GM18867 (cell line): ENCODE measurements at regions not wholly inside any gene's neighbourhood (a gene's known extent, or its start where the extent isn't known, plus 50 kb on each side); places are given as distances from the start of the nearest gene placed in this dataset.
"Not testable (repeated sequence)": the region's sequence is repeated elsewhere in the genome, so short reads cannot be mapped to it uniquely, and the experiment has no call there.

ENCODE experiments used
- ATAC-seq: cut with Tn5 transposase; IDR thresholded peaks from one replicate; pipeline ENCODE4 v1.9.1; 2021; ENCODE audit warnings: mild to moderate bottlenecking, moderate library complexity; ENCODE audit not compliant: unreplicated experiment

- ATAC-seq = no peak
Observed at GRCh38 chr12:58678753-58679152, 241.6 kb downstream of the LRIG3 start.

GRCh38 chr12:58681730-58682129 lies 238.6 kb downstream of the LRIG3 start:
- ATAC-seq = no peak

- ATAC-seq = no peak
Observed at GRCh38 chr12:58695263-58695662, 225.0 kb downstream of the LRIG3 start.

GRCh38 chr12:58701536-58701935 lies 218.8 kb downstream of the LRIG3 start:
- ATAC-seq = no peak

- no peak for ATAC-seq
Observed at GRCh38 chr12:58703866-58704265, 216.4 kb downstream of the LRIG3 start.

GRCh38 chr12:58704770-58705169 lies 215.5 kb downstream of the LRIG3 start:
- not testable (repeated sequence) for ATAC-seq

GRCh38 chr12:58710901-58711300 lies 209.4 kb downstream of the LRIG3 start:
- no peak for ATAC-seq

GRCh38 chr12:58711974-58712373 lies 208.3 kb downstream of the LRIG3 start:
- ATAC-seq = no peak

- no peak for ATAC-seq
Observed at GRCh38 chr12:58712976-58713375, 207.3 kb downstream of the LRIG3 start.

- no peak for ATAC-seq
Observed at GRCh38 chr12:58719161-58719560, 201.1 kb downstream of the LRIG3 start.

GRCh38 chr12:58720421-58720820 lies 199.9 kb downstream of the LRIG3 start:
- no peak for ATAC-seq

- ATAC-seq = no peak
Observed at GRCh38 chr12:58725400-58726105, 194.8 kb downstream of the LRIG3 start.

- ATAC-seq = no peak
Observed at GRCh38 chr12:58727521-58727920, 192.8 kb downstream of the LRIG3 start.

GRCh38 chr12:58728397-58728796 lies 191.9 kb downstream of the LRIG3 start:
- ATAC-seq = no peak

- ATAC-seq = no peak
Observed at GRCh38 chr12:58731096-58731495, 189.2 kb downstream of the LRIG3 start.

- no peak for ATAC-seq
Observed at GRCh38 chr12:58732894-58733293, 187.4 kb downstream of the LRIG3 start.

- no peak for ATAC-seq
Observed at GRCh38 chr12:58741226-58741625, 179.1 kb downstream of the LRIG3 start.

GRCh38 chr12:58745348-58746125 lies 174.8 kb downstream of the LRIG3 start:
- no peak for ATAC-seq

- ATAC-seq = no peak
Observed at GRCh38 chr12:58747533-58747932, 172.8 kb downstream of the LRIG3 start.

- no peak for ATAC-seq
Observed at GRCh38 chr12:58750484-58750883, 169.8 kb downstream of the LRIG3 start.

- no peak for ATAC-seq
Observed at GRCh38 chr12:58757422-58757821, 162.9 kb downstream of the LRIG3 start.

GRCh38 chr12:58759745-58760144 lies 160.6 kb downstream of the LRIG3 start:
- not testable (repeated sequence) for ATAC-seq
